Hepatocyte (in vitro differentiated cells): ENCODE measurements at regions not wholly inside any gene's neighbourhood (a gene's known extent, or its start where the extent isn't known, plus 50 kb on each side); places are given as distances from the start of the nearest gene placed in this dataset.

Experiments
- DNase-seq: peaks from one replicate; pipeline ENCODE4 v3.0.0-alpha.2; 2016; ENCODE audit warnings: low spot score
- H2AFZ ChIP-seq: fragments of 200-600 bp; sonication (generic); 2 replicates; pipeline ENCODE4 v1.6.0; 2016; ENCODE audit warnings: antibody characterized with exemption, mild to moderate bottlenecking
- H3K27ac ChIP-seq: fragments of 200-600 bp; sonication (generic); 2 replicates; pipeline ENCODE4 v1.5.1; 2016; ENCODE audit warnings: mild to moderate bottlenecking
- H3K27me3 ChIP-seq: fragments of 200-600 bp; sonication (generic); 2 replicates; pipeline ENCODE4 v1.6.1; 2016
- H3K36me3 ChIP-seq: fragments of 200-600 bp; sonication (generic); replicated peaks from 2 replicates; pipeline ENCODE4 v1.5.1; 2016; ENCODE audit warnings: low read depth; ENCODE audit not compliant: insufficient read depth
- H3K4me1 ChIP-seq: fragments of 200-600 bp; sonication (generic); 2 replicates; pipeline ENCODE4 v1.5.1; 2016; ENCODE audit warnings: mild to moderate bottlenecking, moderate library complexity; ENCODE audit not compliant: insufficient read depth
- H3K4me2 ChIP-seq: fragments of 200-600 bp; sonication (generic); 2 replicates; pipeline ENCODE4 v1.6.0; 2016
- H3K4me3 ChIP-seq: fragments of 200-600 bp; sonication (generic); 2 replicates; pipeline ENCODE4 v1.5.1; 2016; ENCODE audit warnings: mild to moderate bottlenecking
- H3K79me2 ChIP-seq: fragments of 200-600 bp; sonication (generic); 2 replicates; pipeline ENCODE4 v1.6.0; 2017; ENCODE audit warnings: mild to moderate bottlenecking
- H3K9me2 ChIP-seq: fragments of 200-600 bp; sonication (generic); replicated peaks from 2 replicates; pipeline ENCODE4 v1.6.0; 2017; ENCODE audit warnings: mild to moderate bottlenecking; ENCODE audit not compliant: insufficient read depth
- H3K9me3 ChIP-seq: fragments of 200-600 bp; sonication (generic); 2 replicates; pipeline ENCODE4 v1.5.1; 2016; ENCODE audit warnings: low read depth, mild to moderate bottlenecking
- H4K20me1 ChIP-seq: fragments of 200-600 bp; sonication (generic); 2 replicates; pipeline ENCODE4 v1.6.0; 2016; ENCODE audit warnings: mild to moderate bottlenecking; ENCODE audit not compliant: insufficient read depth, poor library complexity, severe bottlenecking
- CTCF ChIP-seq: fragments of 200-600 bp; sonication (generic); IDR thresholded peaks from 2 replicates; pipeline ENCODE4 v1.5.1; 2016; ENCODE audit warnings: antibody characterized with exemption, mild to moderate bottlenecking; ENCODE audit not compliant: poor library complexity
- EZH2 ChIP-seq: fragments of 200-600 bp; sonication (generic); IDR thresholded peaks from 2 replicates; pipeline ENCODE4 v1.6.1; 2016; ENCODE audit warnings: antibody characterized with exemption, mild to moderate bottlenecking, borderline replicate concordance
- EZH2phosphoT487 ChIP-seq: fragments of 200-600 bp; sonication (generic); IDR thresholded peaks from one replicate; pipeline ENCODE4 v1.6.1; 2018; ENCODE audit warnings: antibody characterized with exemption, mild to moderate bottlenecking, low read depth, moderate library complexity; ENCODE audit not compliant: unreplicated experiment, severe bottlenecking
- WGBS: methylation state at CpG from one replicate; pipeline ENCODE4 v1.1.6; 2016; ENCODE audit warnings: low lambda C conversion rate; ENCODE audit errors: missing lambda C conversion rate; 5-methylcytosine and 5-hydroxymethylcytosine counted together

DNA sequence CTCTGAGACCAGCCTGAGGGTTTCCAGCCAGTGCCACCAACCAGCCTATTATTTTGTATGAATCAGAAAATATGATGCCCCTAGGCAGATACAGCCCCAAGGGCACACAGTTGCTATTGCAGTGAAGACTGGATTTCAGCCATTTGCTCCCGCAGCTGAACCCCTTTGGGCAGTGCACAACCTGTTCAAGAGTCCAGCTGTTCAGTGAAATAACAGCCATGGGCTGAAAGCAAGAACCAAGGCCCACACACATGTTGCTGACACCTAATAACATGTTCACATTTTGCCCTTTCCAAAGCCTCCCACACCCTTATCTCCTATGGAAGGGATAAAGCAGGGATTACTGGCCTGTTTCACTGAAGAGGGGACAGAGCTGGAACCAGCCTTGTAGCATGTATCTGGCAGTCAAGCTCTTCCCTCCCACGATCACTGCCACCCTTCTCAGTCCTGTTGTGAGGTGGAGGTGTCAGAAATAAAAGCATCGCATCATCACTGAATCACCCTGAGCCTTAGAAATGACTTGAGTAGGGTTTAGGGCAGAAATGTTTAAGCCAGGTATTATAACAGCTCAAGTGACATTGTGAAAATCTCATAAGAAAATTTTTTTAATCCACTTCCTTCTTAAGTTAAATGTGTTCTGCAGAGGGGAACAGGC, 137.1 kb upstream of the FSTL4 start:
- no peak for TF ChIP-seq CTCF
- H3K4me1 ChIP-seq, result no peaks in the 10 kb centered on the region
- no peak for DNase-seq
- no peak overlapping the region for H2AFZ ChIP-seq
- H3K4me2 ChIP-seq, result no peak overlapping the region
- H3K9me2 ChIP-seq, result no peaks in the 10 kb centered on the region
- H4K20me1 ChIP-seq, result no peaks in the 10 kb centered on the region
- no peaks in the 10 kb centered on the region for H3K27me3 ChIP-seq
- WGBS, result 67% methylated on average over 3 of the region's 3 CpGs
- no peak overlapping the region for H3K27ac ChIP-seq
- H3K4me3 ChIP-seq, result no peak overlapping the region
- no peaks in the 10 kb centered on the region for H3K36me3 ChIP-seq
- no peaks in the 10 kb centered on the region for H3K9me3 ChIP-seq
- no peaks in the 10 kb centered on the region for H3K79me2 ChIP-seq

DNA sequence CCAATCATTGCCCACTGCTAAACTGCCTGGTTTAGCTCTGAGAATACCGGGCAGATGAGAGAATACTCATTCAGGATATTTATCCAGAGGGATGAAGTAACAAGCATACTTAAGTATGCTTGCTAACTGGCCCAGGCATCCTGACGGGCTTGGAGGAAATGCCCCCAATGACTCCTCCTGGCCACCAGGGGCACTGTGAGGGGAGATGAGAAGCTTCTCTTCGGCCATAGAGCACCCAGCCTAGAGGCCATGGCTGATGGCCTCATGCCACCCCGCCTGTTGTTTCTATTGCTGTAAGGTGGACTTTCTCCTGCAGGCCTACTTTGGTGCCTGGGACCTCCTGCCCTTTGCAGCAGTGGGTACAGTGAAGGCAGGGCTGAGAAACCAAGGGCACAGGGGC, 134.5 kb upstream of the FSTL4 start:
- no peak for DNase-seq
- Histone ChIP-seq H3K27me3 (no peaks in the 10 kb centered on the region), H3K4me1 (no peaks in the 10 kb centered on the region), H3K4me2 (no peak overlapping the region), H2AFZ (no peak overlapping the region), H3K9me3 (no peaks in the 10 kb centered on the region), H3K4me3 (no peak overlapping the region), H4K20me1 (no peaks in the 10 kb centered on the region), H3K9me2 (no peaks in the 10 kb centered on the region), H3K36me3 (no peaks in the 10 kb centered on the region), H3K79me2 (no peaks in the 10 kb centered on the region), H3K27ac (no peak overlapping the region)
- 91% methylated on average over 4 of the region's 4 CpGs for WGBS
- TF ChIP-seq EZH2phosphoT487, result no peak
- no peak for TF ChIP-seq EZH2
- no peak for TF ChIP-seq CTCF

DNA sequence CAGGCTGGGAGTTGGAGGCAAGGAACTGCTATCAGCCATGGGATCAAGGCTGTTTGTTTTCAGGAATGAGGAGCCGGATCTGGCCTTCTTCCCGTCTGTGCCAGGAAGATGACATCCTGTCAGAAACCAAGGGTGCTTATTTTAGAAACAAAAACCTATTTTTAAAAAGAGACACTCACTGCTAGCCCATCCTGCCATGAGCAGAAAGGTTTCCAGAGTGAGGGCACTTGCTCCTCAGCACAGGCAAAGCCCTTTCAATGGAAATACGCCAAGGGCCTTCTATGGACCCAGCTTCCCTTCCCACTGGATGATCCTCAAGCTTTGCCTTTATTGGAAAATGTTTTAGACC, 132.6 kb upstream of the FSTL4 start:
- TF ChIP-seq EZH2 (no peak), EZH2phosphoT487 (no peak), CTCF (no peak)
- no peak for DNase-seq
- Histone ChIP-seq H3K27me3 (no peaks in the 10 kb centered on the region), H3K9me2 (no peaks in the 10 kb centered on the region), H3K79me2 (no peaks in the 10 kb centered on the region), H4K20me1 (no peaks in the 10 kb centered on the region), H3K4me2 (no peak overlapping the region), H2AFZ (no peak overlapping the region), H3K4me1 (no peaks in the 10 kb centered on the region), H3K27ac (no peak overlapping the region), H3K36me3 (no peaks in the 10 kb centered on the region), H3K9me3 (no peaks in the 10 kb centered on the region), H3K4me3 (no peak overlapping the region)
- WGBS, result 73% methylated on average over 3 of the region's 3 CpGs
